ENCODE measurements at regions not wholly inside any gene's neighbourhood (a gene's known extent, or its start where the extent isn't known, plus 50 kb on each side); places are given as distances from the start of the nearest gene placed in this dataset.

DNA sequence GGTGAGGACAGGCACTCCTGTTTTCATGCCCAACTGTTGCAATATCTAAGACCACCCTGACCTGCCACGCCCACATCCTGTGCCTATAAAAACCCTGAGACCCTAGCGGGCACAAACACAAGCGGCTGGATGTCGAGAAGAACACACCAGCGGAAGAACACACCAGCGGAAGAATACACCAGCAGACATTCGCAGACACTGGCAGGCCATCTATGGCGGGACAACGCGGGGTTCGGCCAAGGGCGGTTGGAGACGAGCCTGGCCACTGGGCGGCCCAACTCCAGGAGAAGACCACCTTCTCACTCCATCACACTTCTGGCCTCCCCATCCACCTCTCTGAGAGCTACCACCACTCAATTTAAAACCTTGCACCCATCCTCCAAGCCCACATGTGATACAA lies 361.4 kb downstream of the FAT4 start:
- ATAC-seq (ENCODE audit: low read depth in 2 of 2) (no peak), DNase-seq (no peak)
- Mint-ChIP-seq H3K27ac (no peak overlapping the region), H3K27me3 (no peaks in the 10 kb centered on the region), H3K36me3 (no peaks in the 10 kb centered on the region), H3K9me3 (peaks cover 0 to 6% (median 4%) of the 10 kb centered on the region in 7 donors), H3K4me3 (no peak overlapping the region), H3K4me1 (no peaks in the 10 kb centered on the region)

DNA sequence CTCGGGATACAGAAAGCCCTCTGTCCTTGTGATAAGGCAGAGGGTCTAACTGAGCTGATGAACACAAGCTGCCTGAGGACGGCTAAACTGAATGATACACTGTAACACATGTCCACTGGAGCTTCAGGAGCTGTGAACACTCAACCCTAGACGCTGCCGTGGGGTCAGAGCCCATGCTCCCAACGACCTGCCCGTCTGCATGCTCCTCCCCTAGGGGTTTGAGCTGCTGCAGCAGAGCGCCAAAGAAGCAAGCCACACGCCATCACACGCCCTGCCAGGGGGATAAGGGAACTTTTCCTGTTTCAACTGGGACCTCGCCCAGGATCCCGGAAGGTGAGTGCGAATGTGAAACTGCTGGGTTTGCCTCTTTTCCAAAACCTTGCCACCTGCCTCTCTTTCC lies 361.8 kb downstream of the FAT4 start:
- Mint-ChIP-seq H3K27me3 (no peaks in the 10 kb centered on the region), H3K9me3 (peaks cover 0 to 6% (median 4%) of the 10 kb centered on the region in 7 donors), H3K4me1 (no peaks in the 10 kb centered on the region), H3K36me3 (no peaks in the 10 kb centered on the region), H3K4me3 (no peak overlapping the region), H3K27ac (no peak overlapping the region)
- no peak for ATAC-seq (ENCODE audit: low read depth in 2 of 2)
- DNase-seq, result no peak

DNA sequence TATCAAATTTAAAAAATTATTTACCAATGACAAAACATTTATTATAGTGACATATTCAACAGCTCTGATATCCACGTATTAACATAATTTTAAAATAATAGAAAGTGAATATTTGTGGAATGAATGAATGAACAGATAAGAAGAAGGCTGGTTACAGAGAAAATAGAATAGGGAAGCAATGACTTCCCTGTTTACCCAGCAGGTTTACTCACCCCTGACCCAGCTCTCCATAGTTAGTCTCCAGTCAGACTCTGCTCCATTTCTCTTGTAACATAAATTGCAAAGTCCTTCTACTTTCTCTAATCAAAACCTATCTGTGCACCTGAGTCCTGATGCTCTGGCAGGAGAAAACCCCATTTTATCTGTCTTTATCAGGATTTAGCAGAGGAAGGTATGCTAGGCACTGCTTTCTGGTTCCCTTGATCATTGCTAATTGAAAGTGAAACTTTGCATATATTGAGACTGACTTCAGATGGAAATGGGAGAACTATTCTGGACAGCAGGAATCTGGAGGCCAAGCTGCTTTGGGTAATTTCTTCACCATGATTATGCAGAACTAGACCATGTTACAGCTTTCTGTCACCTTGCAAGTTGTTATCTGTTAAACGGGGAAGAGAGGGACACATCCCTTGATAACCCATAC lies 363.0 kb downstream of the FAT4 start:
- no peak overlapping the region for H3K27ac Mint-ChIP-seq
- DNase-seq (no peak), ATAC-seq (ENCODE audit: low read depth in 2 of 2) (no peak)
- H3K27me3 Mint-ChIP-seq, result no peaks in the 10 kb centered on the region
- H3K36me3 Mint-ChIP-seq, result no peaks in the 10 kb centered on the region
- H3K9me3 Mint-ChIP-seq, result peaks cover 0 to 6% (median 2%) of the 10 kb centered on the region in 7 donors
- H3K4me3 Mint-ChIP-seq, result no peak overlapping the region
- no peaks in the 10 kb centered on the region for H3K4me1 Mint-ChIP-seq

DNA sequence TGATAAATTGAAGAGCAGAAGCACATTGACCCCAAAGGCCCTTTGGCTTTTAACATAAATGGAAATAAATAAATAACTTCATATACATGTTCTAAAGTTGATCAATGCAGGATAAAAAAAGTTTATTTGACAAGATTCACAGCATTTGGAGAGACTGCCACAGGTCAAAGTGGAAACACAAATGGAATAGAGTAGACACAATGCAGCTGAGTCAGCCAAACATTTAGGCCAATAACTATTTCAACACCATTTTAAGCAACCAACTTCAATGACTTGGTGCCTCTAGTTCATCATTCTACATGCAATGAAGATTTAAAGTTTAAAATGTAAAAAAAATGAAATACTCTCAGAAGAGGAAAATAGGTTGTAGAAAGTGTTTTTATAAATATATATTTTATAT lies 365.2 kb downstream of the FAT4 start:
- Mint-ChIP-seq H3K4me3 (no peak overlapping the region), H3K27ac (no peak overlapping the region), H3K27me3 (no peaks in the 10 kb centered on the region), H3K9me3 (peaks cover 0 to 6% (median 2%) of the 10 kb centered on the region in 7 donors), H3K36me3 (no peaks in the 10 kb centered on the region), H3K4me1 (no peaks in the 10 kb centered on the region)
- ATAC-seq (ENCODE audit: low read depth in 2 of 2), result no peak
- no peak for DNase-seq

DNA sequence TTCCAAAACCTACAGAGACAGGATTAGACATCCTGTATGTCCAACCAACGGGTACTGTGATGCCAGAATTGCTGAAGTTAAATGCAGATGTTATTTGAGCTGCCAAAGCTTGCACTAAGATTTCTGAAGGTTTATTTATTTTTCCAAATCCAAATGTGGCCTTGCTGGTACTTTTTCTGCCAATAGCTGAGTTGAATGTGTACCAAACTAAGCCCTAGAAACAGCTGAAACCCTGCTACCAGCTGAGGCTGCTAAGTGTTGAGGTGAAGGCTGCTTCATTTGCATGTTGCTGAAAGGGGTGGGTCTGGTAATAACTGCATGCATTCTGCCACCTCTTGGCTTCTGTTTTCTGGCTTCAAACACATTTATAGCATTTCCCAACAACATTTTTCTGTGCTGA lies 366.5 kb downstream of the FAT4 start:
- no peak overlapping the region for H3K4me3 Mint-ChIP-seq
- no peak for DNase-seq
- no peak for ATAC-seq (ENCODE audit: low read depth in 2 of 2)
- no peak overlapping the region for H3K27ac Mint-ChIP-seq
- no peaks in the 10 kb centered on the region for H3K4me1 Mint-ChIP-seq
- peaks cover 0 to 5% (median 2%) of the 10 kb centered on the region in 7 donors for H3K9me3 Mint-ChIP-seq
- no peaks in the 10 kb centered on the region for H3K36me3 Mint-ChIP-seq
- H3K27me3 Mint-ChIP-seq, result no peaks in the 10 kb centered on the region

DNA sequence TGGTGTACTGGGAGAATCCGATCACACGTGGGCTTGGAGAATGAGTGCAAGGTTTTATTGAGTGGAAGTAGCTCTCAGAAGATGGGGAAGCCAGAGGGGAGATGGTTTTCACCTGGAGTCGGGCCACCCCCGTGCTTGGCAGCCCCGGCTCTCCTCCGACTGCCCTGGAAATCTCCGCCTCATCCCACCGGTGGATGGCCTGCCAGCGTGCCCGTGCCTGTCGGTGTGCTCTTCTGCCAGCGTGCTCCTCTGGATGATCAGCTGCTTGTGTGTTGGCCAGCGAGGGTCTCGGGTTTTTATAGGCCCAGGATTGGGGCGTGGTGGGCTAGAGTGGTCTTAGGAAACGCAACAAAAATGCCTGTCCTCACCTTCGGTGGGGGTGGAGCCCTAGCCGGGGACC lies 368.0 kb downstream of the FAT4 start:
- Mint-ChIP-seq H3K9me3 (peaks cover 0 to 5% (median 0%) of the 10 kb centered on the region in 7 donors), H3K4me1 (no peaks in the 10 kb centered on the region), H3K36me3 (no peaks in the 10 kb centered on the region), H3K27me3 (no peaks in the 10 kb centered on the region), H3K27ac (no peak overlapping the region), H3K4me3 (no peak overlapping the region)
- ATAC-seq (ENCODE audit: low read depth in 2 of 2) (no peak), DNase-seq (no peak)

DNA sequence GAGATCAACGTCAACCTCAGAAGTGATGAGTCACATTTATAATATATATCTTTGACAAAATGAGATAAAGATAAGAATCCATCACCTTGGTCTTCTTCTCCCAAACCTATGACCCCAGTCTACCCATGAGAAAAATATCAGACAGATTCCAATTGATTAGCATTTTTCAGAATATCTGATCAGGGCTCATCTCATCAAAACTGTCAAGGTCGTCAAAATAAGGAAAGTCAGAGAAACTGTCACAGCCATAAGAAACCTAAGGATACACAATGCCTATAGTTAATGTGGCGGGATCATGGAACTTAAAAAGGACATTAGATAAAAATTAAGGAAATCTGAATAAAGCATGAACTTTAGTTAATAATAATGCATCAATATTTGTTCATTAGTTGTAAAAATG lies 374.1 kb downstream of the FAT4 start:
- DNase-seq (no peak), ATAC-seq (ENCODE audit: low read depth in 2 of 2) (no peak)
- peaks cover 0 to 5% (median 0%) of the 10 kb centered on the region in 7 donors for H3K9me3 Mint-ChIP-seq

DNA sequence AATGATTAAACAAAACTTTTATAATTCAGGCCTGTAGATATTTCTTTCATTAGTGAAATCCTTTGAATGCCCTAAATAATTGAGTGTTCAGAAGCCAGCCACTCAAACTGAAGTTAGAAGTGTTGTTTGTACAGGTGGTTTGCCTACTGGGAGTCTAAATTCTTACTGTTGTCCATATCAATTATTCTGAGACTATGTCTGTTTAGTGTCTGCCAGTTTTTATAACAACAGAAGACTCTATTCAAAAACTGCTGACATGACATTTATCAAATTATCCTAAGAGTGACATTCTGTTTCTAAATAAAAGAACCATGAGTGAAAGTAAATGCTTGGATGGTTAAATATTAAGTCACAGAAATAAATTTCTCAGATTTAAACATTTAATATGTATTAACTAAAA lies 375.1 kb downstream of the FAT4 start:
- no peak for ATAC-seq (ENCODE audit: low read depth in 2 of 2)
- H3K4me3 Mint-ChIP-seq, result no peak overlapping the region

More for the DNA sequence above, 374.1 kb downstream of the FAT4 start:
- Mint-ChIP-seq H3K4me3 (no peak overlapping the region), H3K27me3 (no peaks in the 10 kb centered on the region), H3K36me3 (no peaks in the 10 kb centered on the region), H3K4me1 (no peaks in the 10 kb centered on the region), H3K27ac (no peak overlapping the region)

DNA sequence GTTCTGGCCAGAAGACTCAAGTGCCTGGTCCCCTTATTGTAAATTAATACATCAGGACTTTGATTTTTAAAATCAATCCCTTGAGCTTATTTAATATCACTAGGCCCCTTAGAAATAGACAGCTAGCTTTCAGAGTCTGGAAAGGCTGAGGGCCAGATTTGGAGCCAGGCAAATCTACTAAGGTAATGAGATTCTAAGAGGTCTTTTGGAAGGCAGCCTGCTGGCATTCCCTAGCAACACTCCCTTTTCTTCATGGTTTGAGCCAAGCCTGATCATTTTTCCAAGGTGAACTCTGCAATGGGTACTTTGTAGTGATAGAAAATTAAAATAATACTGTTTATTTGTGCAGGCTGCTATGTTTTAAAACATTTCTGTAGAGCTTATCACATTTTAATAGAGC lies 378.5 kb downstream of the FAT4 start:
- no peaks in the 10 kb centered on the region for H3K4me1 Mint-ChIP-seq
- H3K27me3 Mint-ChIP-seq, result no peaks in the 10 kb centered on the region
- H3K4me3 Mint-ChIP-seq, result no peak overlapping the region
- no peak overlapping the region for H3K27ac Mint-ChIP-seq
- H3K36me3 Mint-ChIP-seq, result no peaks in the 10 kb centered on the region
- ATAC-seq (ENCODE audit: low read depth in 2 of 2), result no peak
- DNase-seq, result no peak
- H3K9me3 Mint-ChIP-seq, result peaks cover 0 to 13% (median 5%) of the 10 kb centered on the region in 7 donors

More for the DNA sequence above, 375.1 kb downstream of the FAT4 start:
- Mint-ChIP-seq H3K36me3 (no peaks in the 10 kb centered on the region), H3K27ac (no peak overlapping the region), H3K27me3 (no peaks in the 10 kb centered on the region), H3K9me3 (peaks cover 0 to 7% (median 0%) of the 10 kb centered on the region in 7 donors), H3K4me1 (no peaks in the 10 kb centered on the region)
- DNase-seq, result no peak

DNA sequence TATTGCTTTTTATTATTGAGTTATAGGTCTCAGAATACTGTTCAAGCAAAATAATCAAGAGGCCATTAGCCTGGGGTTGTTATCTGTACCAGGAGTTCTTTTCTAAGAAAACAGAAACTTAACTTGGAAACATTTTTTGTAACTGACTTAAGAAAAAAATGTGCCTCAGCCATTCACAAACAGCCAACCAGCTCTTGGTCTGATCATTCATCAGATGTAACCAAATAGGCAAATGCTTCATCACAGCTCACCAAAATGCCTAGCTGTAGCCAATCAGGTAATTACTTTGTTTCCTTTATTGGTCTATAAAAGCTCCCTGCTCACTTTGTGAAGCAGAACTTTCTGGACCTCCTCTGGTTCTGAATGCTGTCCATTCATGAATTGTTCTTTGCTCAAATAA lies 387.7 kb downstream of the FAT4 start:
- DNase-seq, result no peak
- no peaks in the 10 kb centered on the region for H3K36me3 Mint-ChIP-seq
- ATAC-seq (ENCODE audit: low read depth in 2 of 2), result no peak
- no peak overlapping the region for H3K4me3 Mint-ChIP-seq
- H3K27ac Mint-ChIP-seq, result no peak overlapping the region
- H3K9me3 Mint-ChIP-seq, result peaks cover 0 to 8% (median 0%) of the 10 kb centered on the region in 7 donors
- no peaks in the 10 kb centered on the region for H3K27me3 Mint-ChIP-seq
- H3K4me1 Mint-ChIP-seq, result no peaks in the 10 kb centered on the region

DNA sequence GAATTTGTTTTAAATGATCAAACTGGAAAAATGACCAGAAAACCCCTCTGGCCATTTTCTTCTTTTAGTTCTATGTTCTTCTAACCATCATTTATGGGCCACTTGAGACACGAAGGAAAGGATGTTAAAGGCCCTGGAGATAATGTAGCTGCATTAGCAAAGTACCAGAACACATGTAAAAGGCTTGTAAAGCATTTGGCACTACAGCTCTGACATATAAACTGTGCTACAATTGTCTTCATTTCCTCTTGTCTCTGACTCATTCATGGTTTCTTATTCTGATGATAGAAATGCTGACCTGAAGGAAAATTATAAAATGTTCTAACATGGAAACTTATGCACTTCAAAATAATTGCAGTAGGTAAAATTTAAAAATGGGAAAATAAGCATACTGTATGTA lies 388.7 kb downstream of the FAT4 start:
- Mint-ChIP-seq H3K27me3 (no peaks in the 10 kb centered on the region), H3K9me3 (peaks cover 0 to 8% (median 0%) of the 10 kb centered on the region in 7 donors), H3K4me3 (no peak overlapping the region), H3K36me3 (no peaks in the 10 kb centered on the region), H3K4me1 (no peaks in the 10 kb centered on the region), H3K27ac (no peak overlapping the region)
- ATAC-seq (ENCODE audit: low read depth in 2 of 2), result no peak
- no peak for DNase-seq

DNA sequence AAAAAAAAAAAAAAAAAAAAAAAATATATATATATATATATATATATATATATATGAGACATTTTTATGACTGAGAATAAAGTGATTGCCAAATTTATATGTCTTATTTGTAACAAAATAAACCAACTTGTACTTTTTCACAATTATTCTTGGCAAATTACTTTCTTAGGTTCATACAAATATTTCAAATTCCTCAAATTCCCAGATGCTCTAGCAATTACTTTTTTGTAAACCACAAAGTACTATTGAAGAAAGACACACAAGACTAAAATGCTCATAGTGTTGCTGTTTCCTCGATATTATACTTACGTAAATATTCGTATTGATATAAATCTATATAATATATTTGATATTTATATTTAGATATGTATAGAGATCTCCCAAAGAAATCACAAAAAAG lies 390.0 kb downstream of the FAT4 start:
- peaks cover 0 to 5% (median 0%) of the 10 kb centered on the region in 7 donors for H3K9me3 Mint-ChIP-seq
- H3K4me1 Mint-ChIP-seq, result no peaks in the 10 kb centered on the region
- DNase-seq (no peak), ATAC-seq (ENCODE audit: low read depth in 2 of 2) (no peak)
- no peak overlapping the region for H3K27ac Mint-ChIP-seq
- no peak overlapping the region for H3K4me3 Mint-ChIP-seq
- H3K36me3 Mint-ChIP-seq, result no peaks in the 10 kb centered on the region
- H3K27me3 Mint-ChIP-seq, result no peaks in the 10 kb centered on the region

DNA sequence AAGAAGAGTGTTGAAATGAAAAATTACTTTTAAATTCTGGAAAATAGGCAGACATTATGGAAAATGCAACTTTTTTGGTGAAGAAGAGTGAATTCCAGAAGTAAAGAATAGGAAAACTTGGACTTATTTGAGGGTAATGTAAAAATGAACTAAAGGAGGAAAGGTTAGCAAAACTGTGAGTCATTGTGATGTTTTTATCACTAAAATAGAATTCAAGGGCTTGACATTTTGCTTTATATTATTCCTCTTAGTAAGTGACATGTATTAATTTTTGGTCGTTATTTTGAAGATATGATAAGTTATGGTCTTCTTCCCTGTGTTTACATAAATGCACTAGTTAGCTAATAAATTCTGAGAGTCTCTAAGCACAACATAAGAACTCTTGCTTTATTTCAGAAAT lies 390.9 kb downstream of the FAT4 start:
- Mint-ChIP-seq H3K27ac (no peak overlapping the region), H3K4me3 (no peak overlapping the region), H3K4me1 (no peaks in the 10 kb centered on the region), H3K27me3 (no peaks in the 10 kb centered on the region), H3K9me3 (peaks cover 0 to 2% (median 0%) of the 10 kb centered on the region in 7 donors), H3K36me3 (no peaks in the 10 kb centered on the region)
- ATAC-seq (ENCODE audit: low read depth in 2 of 2), result no peak
- no peak for DNase-seq

DNA sequence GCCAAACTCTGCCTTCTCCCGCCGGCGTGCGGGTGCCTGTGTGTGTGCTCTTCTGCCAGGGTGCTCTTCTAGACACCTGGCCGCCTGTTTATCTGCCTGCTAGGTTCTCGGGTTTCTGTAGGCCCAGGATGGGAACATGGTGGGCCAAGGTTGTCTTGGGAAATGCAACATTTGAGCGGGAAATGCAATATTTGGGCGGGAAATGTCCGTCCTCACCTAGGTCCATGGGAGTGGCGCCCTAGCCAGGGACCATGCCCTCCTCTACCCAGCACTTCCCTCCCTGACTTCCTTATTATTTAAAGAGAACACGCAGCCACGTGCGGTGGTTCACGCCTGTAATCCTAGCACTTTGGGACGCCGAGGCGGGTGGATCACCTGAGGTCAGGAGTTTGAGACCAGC lies 392.6 kb downstream of the FAT4 start:
- Mint-ChIP-seq H3K9me3 (peaks cover 0 to 3% (median 0%) of the 10 kb centered on the region in 7 donors), H3K4me1 (no peaks in the 10 kb centered on the region), H3K27me3 (no peaks in the 10 kb centered on the region), H3K36me3 (no peaks in the 10 kb centered on the region), H3K4me3 (no peak overlapping the region), H3K27ac (no peak overlapping the region)
- ATAC-seq (ENCODE audit: low read depth in 2 of 2) (no peak), DNase-seq (no peak)

DNA sequence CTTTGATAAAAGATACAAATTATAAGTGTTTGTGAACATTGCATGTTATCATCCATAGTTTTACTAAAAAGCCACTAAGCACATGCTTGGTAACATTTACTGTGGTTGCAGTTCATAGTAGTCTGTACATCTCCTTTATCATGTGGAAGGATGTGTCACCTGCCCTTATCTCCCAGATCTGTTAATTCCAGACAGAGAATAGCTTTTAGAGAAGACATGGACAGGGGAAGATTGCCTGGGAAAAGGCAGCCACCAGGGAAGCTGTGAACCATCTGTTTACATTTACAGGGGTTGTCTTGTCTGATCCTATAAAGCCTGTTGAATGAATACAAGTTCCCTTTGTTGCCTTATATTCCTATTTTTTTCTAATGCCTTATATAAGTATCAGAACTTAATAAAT lies 396.0 kb downstream of the FAT4 start:
- ATAC-seq (ENCODE audit: low read depth in 2 of 2) (no peak), DNase-seq (no peak)
- Mint-ChIP-seq H3K27ac (no peak overlapping the region), H3K36me3 (no peaks in the 10 kb centered on the region), H3K27me3 (no peaks in the 10 kb centered on the region), H3K9me3 (peaks cover 0 to 5% (median 3%) of the 10 kb centered on the region in 7 donors), H3K4me1 (no peaks in the 10 kb centered on the region), H3K4me3 (no peak overlapping the region)
